ENCODE measurements at regions not wholly inside any gene's neighbourhood (a gene's known extent, or its start where the extent isn't known, plus 50 kb on each side); places are given as distances from the start of the nearest gene placed in this dataset. TPM values are rescaled to one million over a fixed set of nuclear protein-coding genes. Genes with fewer than 3 reads are reported as not detected.

GRCh38 chr12:16658699-16659098 is 52.7 kb upstream of the LMO3 start:
- BruUV-seq (replicated peaks), result no TSS peak
- H3K36me3 ChIP-seq (ENCODE audit: control insufficient read depth, insufficient read depth, low read length), result no peaks in the 10 kb centered on the region
- ChIA-PET CTCF (no interaction called here), POLR2A (interaction anchor here (0.7 kb wide), 1 partner anchor 12 kb away, joined by 3 read pairs; no protein-coding TSS in a partner anchor)
- H3K4me3 ChIP-seq (ENCODE audit: low read depth in 2 of 2, low read length in 2 of 2), result no peak overlapping the region
- in situ Hi-C loops (cut with HindIII; ENCODE audit: low pct_unique_long_range_greater_than_20kb, low sequenced_read_pairs) (no loop called here), intact Hi-C loops (cut with micrococcal nuclease; ENCODE audit: unreplicated experiment) (no loop called here)
- DNase-seq (ENCODE audit: low read depth, low spot score) (no peak), ATAC-seq (no peak)
- TF ChIP-seq SIN3A (IDR thresholded peaks at IDR 0.05; ENCODE audit: borderline replicate concordance, insufficient read depth, low read depth, low read length), result no peak
- no peak for TF ChIP-seq POLR2AphosphoS5 (IDR thresholded peaks at IDR 0.05; ENCODE audit: low read depth, low read length)
- TF ChIP-seq CTCF (IDR thresholded peaks at IDR 0.05), result no peak
- TF ChIP-seq, protein P1, sequence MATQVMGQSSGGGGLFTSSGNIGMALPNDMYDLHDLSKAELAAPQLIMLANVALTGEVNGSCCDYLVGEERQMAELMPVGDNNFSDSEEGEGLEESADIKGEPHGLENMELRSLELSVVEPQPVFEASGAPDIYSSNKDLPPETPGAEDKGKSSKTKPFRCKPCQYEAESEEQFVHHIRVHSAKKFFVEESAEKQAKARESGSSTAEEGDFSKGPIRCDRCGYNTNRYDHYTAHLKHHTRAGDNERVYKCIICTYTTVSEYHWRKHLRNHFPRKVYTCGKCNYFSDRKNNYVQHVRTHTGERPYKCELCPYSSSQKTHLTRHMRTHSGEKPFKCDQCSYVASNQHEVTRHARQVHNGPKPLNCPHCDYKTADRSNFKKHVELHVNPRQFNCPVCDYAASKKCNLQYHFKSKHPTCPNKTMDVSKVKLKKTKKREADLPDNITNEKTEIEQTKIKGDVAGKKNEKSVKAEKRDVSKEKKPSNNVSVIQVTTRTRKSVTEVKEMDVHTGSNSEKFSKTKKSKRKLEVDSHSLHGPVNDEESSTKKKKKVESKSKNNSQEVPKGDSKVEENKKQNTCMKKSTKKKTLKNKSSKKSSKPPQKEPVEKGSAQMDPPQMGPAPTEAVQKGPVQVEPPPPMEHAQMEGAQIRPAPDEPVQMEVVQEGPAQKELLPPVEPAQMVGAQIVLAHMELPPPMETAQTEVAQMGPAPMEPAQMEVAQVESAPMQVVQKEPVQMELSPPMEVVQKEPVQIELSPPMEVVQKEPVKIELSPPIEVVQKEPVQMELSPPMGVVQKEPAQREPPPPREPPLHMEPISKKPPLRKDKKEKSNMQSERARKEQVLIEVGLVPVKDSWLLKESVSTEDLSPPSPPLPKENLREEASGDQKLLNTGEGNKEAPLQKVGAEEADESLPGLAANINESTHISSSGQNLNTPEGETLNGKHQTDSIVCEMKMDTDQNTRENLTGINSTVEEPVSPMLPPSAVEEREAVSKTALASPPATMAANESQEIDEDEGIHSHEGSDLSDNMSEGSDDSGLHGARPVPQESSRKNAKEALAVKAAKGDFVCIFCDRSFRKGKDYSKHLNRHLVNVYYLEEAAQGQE (IDR thresholded peaks at IDR 0.05; ENCODE audit: insufficient read depth in 1 of 2, low read depth in 2 of 2, low read length in 1 of 2), result no peak
- TF ChIP-seq TCF7L2 (IDR thresholded peaks at IDR 0.05; ENCODE audit: low read depth, low read length), result no peak
- H3K9me3 ChIP-seq (ENCODE audit: control insufficient read depth, insufficient read depth, low read depth, low read length), result no peaks in the 10 kb centered on the region
- no peaks in the 10 kb centered on the region for H3K27me3 ChIP-seq (ENCODE audit: control insufficient read depth, insufficient read depth, low read length)
- H3K4me1 ChIP-seq (ENCODE audit: control insufficient read depth, insufficient read depth, low read length), result no peaks in the 10 kb centered on the region
- no peak overlapping the region for H3K27ac ChIP-seq (ENCODE audit: low read length)

Small RNAs in the stretch of these regions (microRNA-seq; reads per million reads assigned to microRNA genes)
- not detected for gene MIR3974 (ENCODE audit: unreplicated experiment)

All from Panc1 (cell line).